NCI-H2029 treated with DMSO at 0.1 percent for 48 hours (cell line): ENCODE measurements at regions not wholly inside any gene's neighbourhood (a gene's known extent, or its start where the extent isn't known, plus 50 kb on each side); places are given as distances from the start of the nearest gene placed in this dataset.

Experiments used
- DNase-seq: peaks from one replicate; lab custom pipeline; 2025; lab: John Stamatoyannopoulos, UW

- DNase-seq, result no peak
These were observed 176.7 kb downstream of the ST6GAL2 start for GRCh38 chr2:106709229-106709628.

GRCh38 chr2:106719222-106719621 is 166.7 kb downstream of the ST6GAL2 start:
- no peak for DNase-seq

- DNase-seq, result no peak
These were observed 165.9 kb downstream of the ST6GAL2 start for GRCh38 chr2:106720026-106720425.

- no peak for DNase-seq
These were observed 161.6 kb downstream of the ST6GAL2 start for GRCh38 chr2:106724301-106724794.

GRCh38 chr2:106734165-106734564 is 151.8 kb downstream of the ST6GAL2 start:
- DNase-seq, result no peak

- no peak for DNase-seq
These were observed 150.2 kb downstream of the ST6GAL2 start for GRCh38 chr2:106735807-106736206.

GRCh38 chr2:106736221-106736620 is 149.7 kb downstream of the ST6GAL2 start:
- no peak for DNase-seq

GRCh38 chr2:106745468-106745867 is 140.5 kb downstream of the ST6GAL2 start:
- peak; percentile 46 for DNase-seq

GRCh38 chr2:106749823-106750222 is 136.1 kb downstream of the ST6GAL2 start:
- DNase-seq, result no peak
